ENCODE measurements at regions not wholly inside any gene's neighbourhood (a gene's known extent, or its start where the extent isn't known, plus 50 kb on each side); places are given as distances from the start of the nearest gene placed in this dataset.

- TF ChIP-seq CTCF (conservative IDR thresholded peaks at IDR 0.05; ENCODE audit: low read length) (no peak), EZH2phosphoT487 (IDR thresholded peaks at IDR 0.05; ENCODE audit: borderline replicate concordance, low read depth, low read length) (no peak)
Measured at GRCh38 chr4:124414276-124415040, 298.1 kb downstream of the ANKRD50 start.

Data from OCI-LY7 (cell line).